NCI-H82 treated with DMSO at 0.1 percent for 48 hours (cell line): ENCODE measurements at regions not wholly inside any gene's neighbourhood (a gene's known extent, or its start where the extent isn't known, plus 50 kb on each side); places are given as distances from the start of the nearest gene placed in this dataset.
A peak's percentile ranks its signal among the peaks of the same experiment; 100 is the strongest.
"Not testable (repeated sequence)": the region's sequence is repeated elsewhere in the genome, so short reads cannot be mapped to it uniquely, and the experiment has no call there.

Experiments
- DNase-seq: peaks from one replicate; lab custom pipeline; 2025; ENCODE audit not compliant: unreplicated experiment; lab: John Stamatoyannopoulos, UW

GRCh38 chr14:105944632-105945610, 418.5 kb downstream of the TMEM121 start:
- peak; percentile 3 for DNase-seq

DNA sequence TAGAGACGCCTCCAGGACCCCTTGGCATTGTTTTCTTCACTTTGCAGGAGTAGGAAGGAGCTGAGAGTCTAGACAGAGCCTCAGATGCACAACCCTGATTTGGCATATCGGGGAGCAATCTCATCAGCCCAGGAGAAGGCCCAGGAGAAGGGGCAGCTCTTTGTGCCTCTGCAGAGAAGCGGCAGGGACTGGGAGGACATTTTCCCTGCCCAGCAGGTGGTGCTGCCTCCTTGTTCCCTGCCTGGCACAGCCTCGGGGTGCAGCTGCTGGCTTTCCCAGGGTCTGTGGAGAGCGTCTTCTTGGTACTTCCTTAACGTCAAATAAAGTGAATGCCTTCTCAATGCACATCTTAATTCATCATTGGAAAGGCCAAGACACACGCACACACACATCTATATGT, 419.5 kb downstream of the TMEM121 start:
- DNase-seq = no peak

GRCh38 chr14:105947599-105947998, 421.2 kb downstream of the TMEM121 start:
- DNase-seq = no peak

DNA sequence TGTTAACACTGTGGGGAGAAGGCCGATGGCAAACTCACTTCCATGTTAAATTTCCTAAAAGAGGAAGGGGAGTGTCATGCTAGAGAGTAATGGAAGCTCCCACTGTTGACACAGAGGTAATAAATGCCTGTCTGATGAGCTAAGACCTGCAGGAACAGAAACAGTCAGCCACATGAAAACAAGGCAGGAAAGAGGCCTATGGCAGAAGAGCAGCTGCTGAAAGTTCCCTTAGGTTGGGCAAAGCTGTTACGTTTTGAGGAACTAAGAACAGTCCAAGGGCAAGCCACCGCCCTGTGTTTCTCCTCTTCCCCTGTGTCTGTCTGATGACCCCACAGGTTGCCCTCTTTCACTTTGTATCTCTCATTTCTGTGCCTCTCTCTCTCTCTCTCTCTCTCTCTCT, 422.6 kb downstream of the TMEM121 start:
- not testable (repeated sequence) for DNase-seq

DNA sequence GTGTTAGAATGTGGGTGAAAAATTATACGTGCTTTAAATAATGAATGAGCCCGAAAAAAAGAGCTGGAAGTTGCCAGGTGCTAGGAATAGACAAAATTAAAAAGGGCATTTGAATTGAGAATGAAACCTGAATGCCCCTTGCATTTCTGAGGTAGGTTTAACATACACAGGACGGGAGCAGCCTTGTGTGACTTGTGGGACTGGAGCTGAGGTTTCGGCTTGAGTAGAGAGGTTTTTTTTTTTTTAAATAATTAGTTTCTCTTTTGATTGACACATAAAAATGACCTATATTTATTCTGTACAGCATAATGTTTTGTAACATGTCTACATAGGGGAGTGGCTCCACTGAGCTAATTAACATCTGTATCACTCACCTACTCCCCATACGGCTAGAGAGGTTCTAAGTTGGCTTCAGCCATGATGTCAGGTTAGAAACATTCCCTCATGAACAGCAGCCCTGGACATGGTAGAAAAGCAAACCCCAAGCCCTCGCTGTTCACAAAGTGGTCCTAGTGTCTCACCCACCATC, 424.0 kb downstream of the TMEM121 start:
- DNase-seq = not testable (repeated sequence)

GRCh38 chr14:105951399-105951798, 425.0 kb downstream of the TMEM121 start:
- DNase-seq = no peak

- no peak for DNase-seq
These were observed 425.8 kb downstream of the TMEM121 start for GRCh38 chr14:105952222-105952621.

- no peak for DNase-seq
These were observed 426.4 kb downstream of the TMEM121 start for GRCh38 chr14:105952826-105953225.

- DNase-seq = not testable (repeated sequence)
These were observed 435.2 kb downstream of the TMEM121 start for GRCh38 chr14:105961625-105962024.

DNA sequence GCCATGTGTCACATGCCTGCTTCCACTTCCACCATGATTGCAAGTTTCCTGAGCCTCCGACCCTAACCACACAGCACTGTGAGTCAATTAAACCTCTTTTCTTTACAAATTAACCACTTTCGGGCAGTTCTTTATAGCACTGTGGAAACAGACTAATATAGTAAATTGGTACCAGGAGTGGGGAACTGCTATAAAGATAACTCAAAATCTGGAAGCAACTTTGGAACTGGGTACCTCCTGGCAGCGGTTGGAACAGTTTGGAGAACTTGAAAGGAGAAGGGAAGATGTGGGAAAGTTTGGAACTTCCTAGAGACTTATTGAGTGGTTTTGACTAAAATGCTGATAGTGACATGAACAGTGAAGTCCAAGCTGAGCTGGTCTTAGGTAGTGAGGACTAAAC, 436.1 kb downstream of the TMEM121 start:
- no peak for DNase-seq

- DNase-seq = no peak
These were observed 441.9 kb downstream of the TMEM121 start for GRCh38 chr14:105968291-105968690.

- not testable (repeated sequence) for DNase-seq
These were observed 442.6 kb downstream of the TMEM121 start for GRCh38 chr14:105969026-105969425.

- not testable (repeated sequence) for DNase-seq
These were observed 444.4 kb downstream of the TMEM121 start for GRCh38 chr14:105970821-105971220.

GRCh38 chr14:105971593-105972500, 445.5 kb downstream of the TMEM121 start:
- no peak for DNase-seq

- no peak for DNase-seq
These were observed 448.5 kb downstream of the TMEM121 start for GRCh38 chr14:105974902-105975301.

DNA sequence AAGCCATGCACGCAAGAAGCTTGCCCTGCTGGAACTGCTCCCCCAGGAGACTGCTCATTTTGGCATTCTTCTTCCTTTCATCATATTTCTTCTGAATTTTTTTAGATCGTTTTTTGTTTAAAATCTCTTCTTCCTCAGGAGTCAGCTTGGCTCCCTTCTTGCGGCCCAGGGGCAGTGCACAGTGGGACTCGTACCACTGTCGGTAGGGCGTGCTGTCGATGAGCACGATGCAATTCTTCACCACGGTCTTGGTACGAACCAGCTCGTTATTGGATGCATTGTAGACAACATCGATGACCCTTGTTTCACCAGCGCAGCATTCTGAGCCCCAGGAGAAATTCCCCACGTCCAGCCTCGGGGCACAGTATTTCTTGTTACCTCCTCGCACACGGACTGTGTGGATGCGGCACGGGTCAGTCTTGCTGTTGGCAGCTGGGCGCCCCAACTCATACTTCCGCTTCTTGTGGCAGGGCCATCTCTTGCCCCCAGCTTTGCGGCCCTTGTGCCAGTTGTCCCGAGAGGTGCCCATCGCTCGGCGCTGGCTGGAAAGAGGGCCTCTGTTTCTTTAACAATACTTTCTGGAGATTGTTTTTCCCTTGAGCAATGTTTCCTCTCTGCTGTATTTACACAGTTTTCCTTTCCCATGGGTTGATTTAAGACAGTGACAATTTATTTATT, 452.4 kb downstream of the TMEM121 start:
- DNase-seq = no peak

DNA sequence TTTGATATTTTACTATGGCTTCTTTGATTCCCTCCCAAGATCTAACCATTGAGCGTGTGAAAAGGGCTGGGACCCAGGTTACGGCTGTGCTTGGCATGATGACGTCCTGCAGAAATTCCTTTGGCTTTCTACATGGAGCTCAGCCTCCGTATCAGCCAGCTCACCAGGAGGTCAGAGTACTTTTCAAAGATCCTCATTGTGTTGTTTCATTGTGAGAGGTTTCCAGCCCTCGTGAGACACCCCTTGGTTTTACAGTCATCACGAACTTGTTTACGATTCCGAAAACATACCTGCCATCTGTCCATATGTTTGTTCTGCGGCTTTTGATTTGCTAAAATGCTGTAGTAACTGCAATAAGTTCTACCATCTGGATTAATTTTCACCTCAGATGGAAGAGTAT, 453.1 kb downstream of the TMEM121 start:
- DNase-seq = no peak

DNA sequence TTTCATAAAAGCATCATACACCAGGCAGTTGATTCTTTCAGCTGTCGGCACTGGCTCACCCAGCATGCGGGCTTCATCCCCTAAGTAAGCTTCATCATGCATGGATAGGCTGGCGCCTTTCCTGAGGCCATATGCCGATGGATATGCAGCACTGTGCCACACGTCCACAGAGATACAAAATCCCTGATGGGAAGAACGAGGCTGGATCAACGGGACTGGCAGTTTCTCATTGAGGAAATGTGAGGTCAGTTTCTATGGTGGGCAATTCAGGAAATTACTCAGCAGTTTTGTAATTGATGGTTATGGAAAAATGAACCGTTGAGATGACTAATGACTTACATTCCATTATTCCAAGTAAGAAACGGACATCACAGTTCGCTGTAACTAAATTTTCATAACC, 453.8 kb downstream of the TMEM121 start:
- DNase-seq = no peak

DNA sequence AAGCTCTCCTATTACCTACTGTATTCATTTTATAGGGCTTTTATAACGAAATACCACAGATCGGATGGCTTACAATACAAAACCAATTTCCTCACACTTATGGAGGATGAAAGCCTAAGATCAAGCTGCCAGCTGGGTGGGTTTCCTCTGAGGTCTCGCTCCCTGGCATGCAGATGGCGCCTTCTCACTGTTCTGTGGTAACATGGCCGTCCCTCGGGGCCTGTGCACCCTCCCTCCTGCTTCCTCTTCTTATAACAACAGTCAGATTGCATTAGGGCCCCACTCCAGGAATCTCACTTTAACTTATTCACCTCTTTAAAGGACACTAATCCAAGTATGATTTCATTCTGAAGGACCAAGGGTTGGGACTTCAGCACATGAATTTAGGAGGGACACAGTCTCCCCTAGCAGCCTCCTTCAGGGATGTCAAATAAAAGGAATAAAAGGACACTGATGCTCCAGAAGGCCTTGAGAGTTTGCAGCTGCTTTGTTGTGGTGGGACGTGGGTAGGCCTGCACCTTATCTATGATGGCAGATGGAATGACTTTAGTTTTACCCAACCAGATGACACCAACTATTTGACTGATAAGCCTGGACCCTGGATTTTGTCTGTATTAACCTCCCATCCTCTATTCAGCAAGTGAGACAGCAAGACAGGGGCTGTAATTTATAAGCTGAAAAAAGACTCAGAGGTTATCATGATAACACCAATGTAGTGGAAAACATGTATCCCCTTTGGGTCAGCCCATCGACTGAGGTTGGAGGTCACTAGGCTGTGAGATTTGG, 455.3 kb downstream of the TMEM121 start:
- DNase-seq = not testable (repeated sequence)

DNA sequence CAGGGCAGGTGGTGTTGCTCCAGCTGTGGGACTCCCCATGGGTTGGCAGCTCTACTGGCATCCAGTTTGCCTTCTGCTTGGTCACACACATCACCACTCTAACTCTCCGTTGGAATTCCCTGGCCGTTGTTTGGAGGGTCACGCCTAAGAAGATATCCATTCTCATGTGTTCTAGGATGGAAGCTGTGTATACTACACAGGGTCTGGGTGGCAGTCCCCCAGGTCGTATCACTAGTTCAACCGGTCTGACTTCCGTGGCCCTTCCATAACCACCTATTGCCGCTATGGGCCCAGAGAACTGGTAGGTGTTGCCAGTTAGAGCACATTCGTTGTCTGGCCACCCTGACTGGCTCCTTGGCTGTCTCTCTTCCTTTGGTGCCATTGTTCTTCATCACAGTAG, 456.3 kb downstream of the TMEM121 start:
- no peak for DNase-seq
